HepG2 (cell line): ENCODE measurements at regions not wholly inside any gene's neighbourhood (a gene's known extent, or its start where the extent isn't known, plus 50 kb on each side); places are given as distances from the start of the nearest gene placed in this dataset.

ENCODE experiments used
- ATAC-seq: fragments of 200-7000 bp; cut with Tn5 transposase; 3 replicates; pipeline ENCODE4 v1.9.1; 2020; ENCODE audit warnings: mild to moderate bottlenecking, moderate library complexity
- BruUV-seq: library from RNA; stranded (reverse); fragments of 400-500 nt; replicated peaks from 2 replicates; lab custom pipeline; 2021; lab: Mats Ljungman, UMichigan
- CTCF ChIA-PET: fragments of 300-600 bp; formaldehyde crosslinking; extraction: SDS; loops from one replicate; lab custom pipeline; 2021; ENCODE audit warnings: low total read pairs, inconsistent platforms, low intra/inter-chr PET ratio; lab: Yijun Ruan, JAX
- POLR2A ChIA-PET: fragments of 350-600 bp; sonication (Branson Sonifier 250); formaldehyde crosslinking; loops from one replicate; lab custom pipeline; 2020; ENCODE audit warnings: antibody characterized with exemption, inconsistent platforms; lab: Yijun Ruan, JAX
- DNase-seq: peaks from one replicate; pipeline ENCODE4 v3.0.0-alpha.2; 2015; ENCODE audit warnings: low spot score
- FAIRE-seq: peaks from 3 replicates; lab custom pipeline; 2011; peaks lifted over from hg19 to GRCh38; lab: Jason Lieb, UNC
- H2AFZ ChIP-seq: one replicate; pipeline ENCODE4 v1.6.1; 2011; ENCODE audit warnings: low read length, inconsistent platforms
- H3K27ac ChIP-seq: fragments of 300-600 bp; 3 replicates; pipeline ENCODE4 v1.8.0; 2011; ENCODE audit warnings: mixed run types, mild to moderate bottlenecking, mixed read lengths, low read length, inconsistent platforms; ENCODE audit not compliant: insufficient read depth; ENCODE audit errors: extremely low read length
- H3K27me3 ChIP-seq, 2 experiments: fragments of 200-600 bp in 1 of 2; 2 replicates in 1 of 2; 3 replicates in 1 of 2; pipeline versions ENCODE4 v1.6.0 to v1.8.0; 2011; ENCODE audit warnings: low read length in 2 of 2, mild to moderate bottlenecking in 2 of 2, moderate library complexity in 2 of 2, inconsistent platforms in 1 of 2; ENCODE audit not compliant: insufficient read depth in 2 of 2, control insufficient read depth in 1 of 2
- H3K36me3 ChIP-seq, 2 experiments: fragments of 200-600 bp in 1 of 2; replicated peaks in 1 of 2; 2 replicates in 1 of 2; 3 replicates in 1 of 2; pipeline versions ENCODE4 v1.5.1 to v1.8.0; 2011; ENCODE audit warnings: low read length in 2 of 2, inconsistent platforms in 1 of 2; ENCODE audit not compliant: insufficient read depth in 2 of 2, control insufficient read depth in 1 of 2
- H3K4me1 ChIP-seq: 2 replicates; pipeline ENCODE4 v1.5.1; 2012; ENCODE audit warnings: low read length, inconsistent platforms; ENCODE audit not compliant: insufficient read depth
- H3K4me2 ChIP-seq: 2 replicates; pipeline ENCODE4 v1.6.0; 2011; ENCODE audit warnings: low read depth, low read length, inconsistent platforms
- H3K4me3 ChIP-seq, 3 experiments: fragments of 200-600 bp in 1 of 3; sonication (generic), shearing (Covaris generic) in 1 of 3; replicated peaks in 1 of 3; 2 replicates each; pipeline ENCODE4 v1.5.1; 2011 to 2016; ENCODE audit warnings: low read length in 3 of 3, inconsistent platforms in 2 of 3, low read depth in 2 of 3, mild to moderate bottlenecking in 2 of 3, control low read depth in 1 of 3, mixed read lengths in 1 of 3; ENCODE audit not compliant: insufficient read depth in 1 of 3
- H3K79me2 ChIP-seq: one replicate; pipeline ENCODE4 v1.6.1; 2011; ENCODE audit warnings: low read length, inconsistent platforms; ENCODE audit not compliant: insufficient read depth
- H3K9ac ChIP-seq: 2 replicates; pipeline ENCODE4 v1.6.0; 2011; ENCODE audit warnings: mild to moderate bottlenecking, low read depth, low read length, inconsistent platforms; ENCODE audit not compliant: insufficient read depth
- H3K9me3 ChIP-seq: 2 replicates; pipeline ENCODE4 v1.5.1; 2012; ENCODE audit warnings: mild to moderate bottlenecking, low read length
- H4K20me1 ChIP-seq: 2 replicates; pipeline ENCODE4 v1.6.0; 2011; ENCODE audit warnings: inconsistent platforms, mild to moderate bottlenecking, low read length, moderate library complexity; ENCODE audit not compliant: insufficient read depth
- ATM ChIP-seq: fragments of 450-650 bp; IDR thresholded peaks from 2 replicates; pipeline ENCODE4 v1.7.1; 2017; ENCODE audit warnings: mild to moderate bottlenecking, borderline replicate concordance
- DMTF1 ChIP-seq: sonication (generic); formaldehyde crosslinking; IDR thresholded peaks from 2 replicates; pipeline ENCODE4 v1.4.0; 2020; ENCODE audit warnings: mild to moderate bottlenecking, missing genetic modification reagents
- FOXP1 ChIP-seq, 2 experiments: fragments of 450-650 bp in 1 of 2; IDR thresholded peaks; 2 replicates each; pipeline ENCODE4 v1.6.1; 2017 to 2018; ENCODE audit warnings: antibody characterized with exemption in 1 of 2
- HMGA1 ChIP-seq: sonication (generic); formaldehyde crosslinking; conservative IDR thresholded peaks from 2 replicates; pipeline ENCODE4 v1.4.0; 2020; ENCODE audit warnings: missing genetic modification reagents
- IRF1 ChIP-seq: sonication (generic); formaldehyde crosslinking; IDR thresholded peaks from 2 replicates; pipeline ENCODE4 v1.4.0; 2020; ENCODE audit warnings: low read depth, mild to moderate bottlenecking, missing genetic modification reagents
- KIAA2018 ChIP-seq: sonication (generic); formaldehyde crosslinking; IDR thresholded peaks from 2 replicates; pipeline ENCODE4 v1.5.0; 2020; ENCODE audit warnings: mild to moderate bottlenecking, missing genetic modification reagents, borderline replicate concordance
- PAWR ChIP-seq: sonication (generic); formaldehyde crosslinking; IDR thresholded peaks from 2 replicates; pipeline ENCODE4 v1.4.0; 2020; ENCODE audit warnings: missing genetic modification reagents, mild to moderate bottlenecking, borderline replicate concordance
- SALL2 ChIP-seq: sonication (generic); formaldehyde crosslinking; IDR thresholded peaks from 2 replicates; pipeline ENCODE4 v1.8.1; 2023; ENCODE audit warnings: mild to moderate bottlenecking, missing genetic modification reagents, inconsistent platforms
- ZC3H4 ChIP-seq: sonication (generic); formaldehyde crosslinking; IDR thresholded peaks from 2 replicates; pipeline ENCODE4 v1.4.0; 2020; ENCODE audit warnings: missing genetic modification reagents, borderline replicate concordance
- ZNF12 ChIP-seq: sonication (generic); formaldehyde crosslinking; IDR thresholded peaks from 2 replicates; pipeline ENCODE4 v1.5.0; 2020; ENCODE audit warnings: missing genetic modification reagents
- ZNF205 ChIP-seq: IDR thresholded peaks from 2 replicates; pipeline ENCODE4 v1.6.1; 2018; ENCODE audit warnings: missing biosample characterization, missing genetic modification reagents
- WGBS: methylation state at CpG from one replicate; pipeline ENCODE4 v1.1.6; 2017; ENCODE audit warnings: low lambda C conversion rate; 5-methylcytosine and 5-hydroxymethylcytosine counted together
- in situ Hi-C: cut with HindIII; loops from 2 replicates; pipeline ENCODE4 v1.10.0; 2017; ENCODE audit warnings: low pct_unique_long_range_greater_than_20kb; ENCODE audit not compliant: extremely low pct_ligation_motif_present
- intact Hi-C: fragments of 100-400 bp; cut with micrococcal nuclease; formaldehyde crosslinking; loops from one replicate; pipeline ENCODE4 v1.10.0; 2022; ENCODE audit not compliant: unreplicated experiment

- ATAC-seq (no peak), FAIRE-seq (no peak), DNase-seq (no peak)
- intact Hi-C loops, result no loop called here
- H3K9ac ChIP-seq, result no peak overlapping the region
- CTCF ChIA-PET, result no interaction called here
- peaks cover 65% of the 10 kb centered on the region for H3K4me1 ChIP-seq
- H3K9me3 ChIP-seq, result no peaks in the 10 kb centered on the region
- H3K79me2 ChIP-seq, result no peaks in the 10 kb centered on the region
- no peaks in the 10 kb centered on the region for H3K36me3 ChIP-seq
- no peak overlapping the region for H3K4me2 ChIP-seq
- no peaks in the 10 kb centered on the region for H4K20me1 ChIP-seq
- no peak overlapping the region for H3K27ac ChIP-seq
- POLR2A ChIA-PET, result no interaction called here
- in situ Hi-C loops, result no loop called here
- 94% methylated on average over 8 of the region's 9 CpGs for WGBS
- BruUV-seq, result no TSS peak
- no peak overlapping the region for H3K4me3 ChIP-seq
- no peak overlapping the region for H2AFZ ChIP-seq
- H3K27me3 ChIP-seq, result no peaks in the 10 kb centered on the region; a peak in 1 of 5 replicates
- TF ChIP-seq KIAA2018 (CRISPR knock-in tag) (no peak), HMGA1 (CRISPR knock-in tag) (no peak), SALL2 (CRISPR knock-in tag) (no peak), ZNF205 (no peak), PAWR (CRISPR knock-in tag) (no peak), IRF1 (CRISPR knock-in tag) (no peak), ZC3H4 (no peak), ATM (no peak), FOXP1 (IDR thresholded peaks at IDR 0.05) (no peak), FOXP1 (CRISPR knock-in tag; IDR thresholded peaks at IDR 0.05) (no peak), DMTF1 (CRISPR knock-in tag) (no peak), ZNF12 (no peak)
These were observed 234.9 kb downstream of the BAMBI start for GRCh38 chr10:28912017-28912783.
